GM12892 (cell line): ENCODE measurements at regions not wholly inside any gene's neighbourhood (a gene's known extent, or its start where the extent isn't known, plus 50 kb on each side); places are given as distances from the start of the nearest gene placed in this dataset.

Source experiments
- POLR2A ChIP-seq: IDR thresholded peaks from 2 replicates; pipeline ENCODE4 v1.6.1; 2011; ENCODE audit warnings: low read depth, low read length, control low read depth
- POLR2AphosphoS5 ChIP-seq: IDR thresholded peaks from 2 replicates; pipeline ENCODE4 v1.6.1; 2011; ENCODE audit warnings: low read depth, low read length, control low read depth
- TAF1 ChIP-seq: IDR thresholded peaks from 2 replicates; pipeline ENCODE4 v1.6.1; 2011; ENCODE audit warnings: low read depth, mild to moderate bottlenecking, control low read depth, low read length, borderline replicate concordance

GRCh38 chr3:176167272-176167671 is 1030.0 kb downstream of the TBL1XR1 start:
- no peak for TF ChIP-seq POLR2AphosphoS5
- TF ChIP-seq POLR2A = no peak
- no peak for TF ChIP-seq TAF1
